ENCODE measurements at regions not wholly inside any gene's neighbourhood (a gene's known extent, or its start where the extent isn't known, plus 50 kb on each side); places are given as distances from the start of the nearest gene placed in this dataset.

DNA sequence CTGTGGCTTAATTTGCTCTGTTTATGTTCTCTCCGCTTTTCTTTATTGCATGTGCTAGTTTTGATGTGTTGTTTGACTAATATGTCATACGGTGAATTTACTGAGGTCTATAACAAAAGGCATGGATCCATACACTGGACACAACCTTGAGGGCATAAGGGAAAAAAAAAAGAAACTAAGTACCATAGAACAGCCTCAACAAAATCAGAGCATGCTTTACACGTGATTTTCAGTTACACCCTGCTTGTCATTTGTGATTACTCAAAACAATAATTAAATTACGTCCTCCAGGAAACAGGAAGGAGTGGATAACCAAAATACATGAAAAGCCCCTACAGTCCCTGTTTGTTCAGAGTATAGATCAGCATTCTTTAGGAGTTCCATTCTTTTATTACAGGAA is 150.5 kb downstream of the CRPPA start:
- Histone ChIP-seq H3K36me3 (replicated peaks; ENCODE audit: insufficient read depth, low read length) (no peaks in the 10 kb centered on the region), H3K4me3 (ENCODE audit: low read length) (no peak overlapping the region), H3K4me2 (ENCODE audit: low read depth, low read length) (no peak overlapping the region), H4K20me1 (ENCODE audit: insufficient read depth, low read length) (no peaks in the 10 kb centered on the region), H3K9me2 (replicated peaks; ENCODE audit: insufficient read depth, low read length) (no peaks in the 10 kb centered on the region), H2AFZ (ENCODE audit: low read length) (no peak overlapping the region), H3K4me1 (ENCODE audit: low read length) (no peaks in the 10 kb centered on the region), H3K27ac (ENCODE audit: low read length) (no peak overlapping the region), H3F3A (ENCODE audit: insufficient read depth, low read length) (no peaks in the 10 kb centered on the region), H3K27me3 (replicated peaks; ENCODE audit: insufficient read depth, low read length) (no peaks in the 10 kb centered on the region), H3K9me3 (replicated peaks; ENCODE audit: insufficient read depth, low read length) (no peaks in the 10 kb centered on the region), H3K9ac (ENCODE audit: low read length) (no peak overlapping the region), H3K79me2 (ENCODE audit: low read length) (no peaks in the 10 kb centered on the region)
- TF ChIP-seq, protein P1, sequence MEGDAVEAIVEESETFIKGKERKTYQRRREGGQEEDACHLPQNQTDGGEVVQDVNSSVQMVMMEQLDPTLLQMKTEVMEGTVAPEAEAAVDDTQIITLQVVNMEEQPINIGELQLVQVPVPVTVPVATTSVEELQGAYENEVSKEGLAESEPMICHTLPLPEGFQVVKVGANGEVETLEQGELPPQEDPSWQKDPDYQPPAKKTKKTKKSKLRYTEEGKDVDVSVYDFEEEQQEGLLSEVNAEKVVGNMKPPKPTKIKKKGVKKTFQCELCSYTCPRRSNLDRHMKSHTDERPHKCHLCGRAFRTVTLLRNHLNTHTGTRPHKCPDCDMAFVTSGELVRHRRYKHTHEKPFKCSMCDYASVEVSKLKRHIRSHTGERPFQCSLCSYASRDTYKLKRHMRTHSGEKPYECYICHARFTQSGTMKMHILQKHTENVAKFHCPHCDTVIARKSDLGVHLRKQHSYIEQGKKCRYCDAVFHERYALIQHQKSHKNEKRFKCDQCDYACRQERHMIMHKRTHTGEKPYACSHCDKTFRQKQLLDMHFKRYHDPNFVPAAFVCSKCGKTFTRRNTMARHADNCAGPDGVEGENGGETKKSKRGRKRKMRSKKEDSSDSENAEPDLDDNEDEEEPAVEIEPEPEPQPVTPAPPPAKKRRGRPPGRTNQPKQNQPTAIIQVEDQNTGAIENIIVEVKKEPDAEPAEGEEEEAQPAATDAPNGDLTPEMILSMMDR (IDR thresholded peaks at IDR 0.05; ENCODE audit: low read length): no peak
- TF ChIP-seq EZH2 (optimal IDR thresholded peaks at IDR 0.05; ENCODE audit: low read depth, low read length) (no peak), EZH2phosphoT487 (IDR thresholded peaks at IDR 0.05; ENCODE audit: low read length) (no peak)
- DNase-seq: no peak

DNA sequence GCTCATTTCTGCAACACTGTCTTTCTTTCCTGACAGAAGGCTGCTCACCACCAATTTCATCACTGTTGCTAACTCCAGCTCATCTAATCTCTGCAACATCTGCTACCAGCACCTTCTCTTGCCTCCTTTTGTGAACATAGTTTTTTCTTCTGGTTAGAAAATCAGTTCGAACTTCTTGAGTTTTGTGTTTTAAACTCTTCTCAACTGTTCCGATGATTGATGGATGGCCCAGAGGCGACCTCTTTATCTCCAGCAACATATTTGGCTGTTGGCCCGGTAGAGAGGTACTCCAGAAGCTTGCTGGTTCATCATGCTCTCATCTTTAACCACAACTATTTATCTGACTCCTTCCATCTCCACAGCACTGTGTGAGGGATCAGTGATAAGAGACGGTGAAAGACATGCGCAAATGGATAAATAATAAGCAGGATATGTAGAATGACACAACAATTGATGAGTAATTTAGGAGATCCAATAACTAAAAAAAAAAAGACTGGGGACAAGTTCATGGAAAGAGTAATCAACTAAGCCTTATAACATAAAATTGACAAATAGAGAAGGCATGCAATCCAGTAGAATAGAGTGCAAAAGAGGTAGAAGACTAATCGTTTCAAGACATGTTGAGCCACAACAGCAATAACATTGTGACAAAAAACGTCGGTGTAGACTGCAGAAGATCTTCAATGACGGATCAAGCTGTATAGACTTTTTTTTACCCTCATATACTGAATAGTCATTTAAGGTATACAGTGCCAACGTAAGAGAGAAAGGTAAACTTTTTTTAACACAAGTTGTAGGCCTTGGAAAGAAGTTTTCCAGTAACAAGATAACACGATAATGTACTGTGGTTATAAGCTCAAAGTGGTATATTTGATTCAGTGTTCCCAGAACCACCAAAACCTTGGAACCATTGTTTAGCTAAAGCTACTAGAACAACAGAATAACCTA is 152.2 kb downstream of the CRPPA start:
- DNase-seq: no peak
- H3K9ac ChIP-seq (ENCODE audit: low read length): no peak overlapping the region
- H3K27ac ChIP-seq (ENCODE audit: low read length): no peak overlapping the region
- H3K27me3 ChIP-seq (replicated peaks; ENCODE audit: insufficient read depth, low read length): no peaks in the 10 kb centered on the region
- no peaks in the 10 kb centered on the region for H3K9me3 ChIP-seq (replicated peaks; ENCODE audit: insufficient read depth, low read length)
- H3K4me1 ChIP-seq (ENCODE audit: low read length): no peaks in the 10 kb centered on the region
- H3K9me2 ChIP-seq (replicated peaks; ENCODE audit: insufficient read depth, low read length): no peaks in the 10 kb centered on the region
- H3K4me2 ChIP-seq (ENCODE audit: low read depth, low read length): no peak overlapping the region
- no peak overlapping the region for H3K4me3 ChIP-seq (ENCODE audit: low read length)
- no peak overlapping the region for H2AFZ ChIP-seq (ENCODE audit: low read length)
- no peaks in the 10 kb centered on the region for H3K36me3 ChIP-seq (replicated peaks; ENCODE audit: insufficient read depth, low read length)
- no peaks in the 10 kb centered on the region for H3F3A ChIP-seq (ENCODE audit: insufficient read depth, low read length)
- no peaks in the 10 kb centered on the region for H3K79me2 ChIP-seq (ENCODE audit: low read length)
- TF ChIP-seq, protein P1 (IDR thresholded peaks at IDR 0.05; ENCODE audit: low read length): no peak
- TF ChIP-seq EZH2phosphoT487 (IDR thresholded peaks at IDR 0.05; ENCODE audit: low read length) (no peak), EZH2 (optimal IDR thresholded peaks at IDR 0.05; ENCODE audit: low read depth, low read length) (no peak)
- H4K20me1 ChIP-seq (ENCODE audit: insufficient read depth, low read length): no peaks in the 10 kb centered on the region

DNA sequence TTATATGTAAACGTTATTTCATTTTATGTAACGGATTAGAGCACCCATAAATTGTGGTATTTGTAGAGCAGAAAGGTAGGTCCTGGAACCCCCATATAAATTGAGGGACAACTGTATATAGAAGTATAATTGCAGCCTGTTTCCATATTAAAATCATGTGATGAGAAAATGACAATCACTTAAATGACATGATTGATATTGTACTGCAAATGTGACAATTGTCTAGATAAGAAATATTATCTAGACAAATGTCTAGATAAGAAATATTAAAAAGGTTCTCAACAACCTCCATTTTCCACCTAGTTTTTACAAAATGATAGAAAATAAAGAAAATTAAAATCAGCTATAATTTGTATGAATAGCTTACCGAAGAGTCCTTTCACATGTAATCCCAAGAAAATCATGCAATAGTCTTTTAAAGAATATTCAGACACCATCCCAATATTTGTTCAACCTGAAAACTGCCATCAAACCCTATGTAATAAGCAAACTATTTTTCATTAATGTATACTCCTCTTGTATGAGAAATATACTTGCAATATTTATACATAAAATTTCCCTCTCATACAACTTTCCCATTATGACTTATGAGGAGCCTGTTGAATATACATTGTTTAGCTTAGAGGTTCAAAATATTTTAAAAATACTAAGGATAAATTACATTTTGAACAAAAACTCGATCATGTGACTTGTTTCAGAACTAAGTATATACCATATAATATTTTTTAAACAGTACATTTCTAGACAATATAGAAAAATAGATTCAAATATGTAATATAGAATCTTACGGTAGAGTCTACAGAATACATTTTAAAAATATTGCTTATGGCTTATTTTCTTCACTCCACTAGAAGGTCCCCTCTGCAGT is 153.2 kb downstream of the CRPPA start:
- no peak for DNase-seq
- Histone ChIP-seq H2AFZ (ENCODE audit: low read length) (no peak overlapping the region), H3K4me3 (ENCODE audit: low read length) (no peak overlapping the region), H3K4me1 (ENCODE audit: low read length) (no peaks in the 10 kb centered on the region), H3K36me3 (replicated peaks; ENCODE audit: insufficient read depth, low read length) (no peaks in the 10 kb centered on the region), H3K9me2 (replicated peaks; ENCODE audit: insufficient read depth, low read length) (no peaks in the 10 kb centered on the region), H3K4me2 (ENCODE audit: low read depth, low read length) (no peak overlapping the region), H3K27ac (ENCODE audit: low read length) (no peak overlapping the region), H3K79me2 (ENCODE audit: low read length) (no peaks in the 10 kb centered on the region), H3K9ac (ENCODE audit: low read length) (no peak overlapping the region), H4K20me1 (ENCODE audit: insufficient read depth, low read length) (no peaks in the 10 kb centered on the region), H3K9me3 (replicated peaks; ENCODE audit: insufficient read depth, low read length) (no peaks in the 10 kb centered on the region), H3F3A (ENCODE audit: insufficient read depth, low read length) (no peaks in the 10 kb centered on the region), H3K27me3 (replicated peaks; ENCODE audit: insufficient read depth, low read length) (no peaks in the 10 kb centered on the region)
- TF ChIP-seq EZH2 (optimal IDR thresholded peaks at IDR 0.05; ENCODE audit: low read depth, low read length): no peak
- TF ChIP-seq, protein P1 (IDR thresholded peaks at IDR 0.05; ENCODE audit: low read length): no peak
- no peak for TF ChIP-seq EZH2phosphoT487 (IDR thresholded peaks at IDR 0.05; ENCODE audit: low read length)

All from MM.1S (cell line).